ENCODE measurements at regions not wholly inside any gene's neighbourhood (a gene's known extent, or its start where the extent isn't known, plus 50 kb on each side); places are given as distances from the start of the nearest gene placed in this dataset.

DNA sequence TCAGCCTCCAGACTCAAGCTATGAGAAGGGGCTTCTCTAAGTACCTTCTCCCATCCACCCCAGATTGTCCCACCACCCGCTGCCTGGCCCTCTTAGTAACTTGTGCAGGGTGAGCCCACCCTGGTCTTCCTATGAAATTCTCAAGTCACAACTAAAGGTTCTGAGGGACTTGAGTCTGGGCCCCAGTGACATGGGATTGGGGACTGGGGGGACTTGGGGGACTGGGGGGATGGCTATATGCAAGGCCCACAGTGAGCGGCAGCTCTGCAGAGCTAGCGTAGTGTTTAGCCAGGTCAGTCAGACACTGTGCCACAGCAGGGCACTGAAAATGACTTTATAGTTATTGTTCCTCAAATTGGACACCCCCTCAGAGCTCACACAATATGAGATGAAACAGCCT lies 622.3 kb upstream of the CADM1 start:
- TF ChIP-seq CTCF (IDR thresholded peaks at IDR 0.05) (no peak), TCF7L2 (IDR thresholded peaks at IDR 0.05; ENCODE audit: low read depth, low read length) (no peak), POLR2AphosphoS5 (IDR thresholded peaks at IDR 0.05; ENCODE audit: low read depth, low read length) (no peak), REST (IDR thresholded peaks at IDR 0.05; ENCODE audit: insufficient read depth in 1 of 2, low read depth in 2 of 2, low read length in 1 of 2) (no peak)
